ENCODE measurements at regions not wholly inside any gene's neighbourhood (a gene's known extent, or its start where the extent isn't known, plus 50 kb on each side); places are given as distances from the start of the nearest gene placed in this dataset.

GRCh38 chr1:17890815-17891191 lies 135.7 kb downstream of the ACTL8 start:
- no peak overlapping the region for H2BK5ac ChIP-seq (ENCODE audit: low read length)
- no peak overlapping the region for H2BK120ac ChIP-seq (ENCODE audit: low read depth, low read length)
- no CpG with 5 or more reads among the region's 8 CpGs for WGBS, 2 donors (ENCODE audit: extremely low coverage in 2 of 2, insufficient read length in 2 of 2, insufficient replicate concordance in 1 of 2)

GRCh38 chr1:17891205-17892110 lies 136.3 kb downstream of the ACTL8 start:
- no peak overlapping the region for H2BK12ac ChIP-seq (ENCODE audit: low read length)
- no peak overlapping the region for H4K8ac ChIP-seq (ENCODE audit: low read depth, low read length)
- H2BK5ac ChIP-seq (ENCODE audit: low read length): peak overlapping the region; percentile 9
- no peak overlapping the region for H3K4ac ChIP-seq (ENCODE audit: low read length)
- H3K4me3 ChIP-seq (ENCODE audit: low read length in 2 of 2): no peak overlapping the region
- H3K18ac ChIP-seq (ENCODE audit: low read length): peak overlapping the region; percentile 37
- peak overlapping the region; percentile 44 for H4K91ac ChIP-seq (ENCODE audit: low read depth, low read length, poor library complexity)
- no peak overlapping the region for H2AK5ac ChIP-seq (ENCODE audit: low read depth, low read length)
- no peak overlapping the region for H2BK15ac ChIP-seq (ENCODE audit: low read length)
- H3K4me2 ChIP-seq (ENCODE audit: insufficient read depth, low read length, poor library complexity, severe bottlenecking): no peak overlapping the region
- DNase-seq (ENCODE audit: low spot score): no peak
- peaks cover 0 to 3% of the 10 kb centered on the region in 2 donors for H3K9me3 ChIP-seq (replicated peaks in 1 of 2; ENCODE audit: control insufficient read depth in 2 of 2, insufficient read depth in 1 of 2, low read depth in 1 of 2, low read length in 2 of 2)
- no peak overlapping the region for H3K9ac ChIP-seq (ENCODE audit: low read depth, low read length, poor library complexity)
- no peak overlapping the region for H2BK120ac ChIP-seq (ENCODE audit: low read depth, low read length)
- no peak overlapping the region for H3K14ac ChIP-seq (ENCODE audit: low read length)
- no peak overlapping the region for H3K23ac ChIP-seq (ENCODE audit: low read depth, low read length, poor library complexity)
- no peaks in the 10 kb centered on the region for H3K36me3 ChIP-seq (replicated peaks in 1 of 2; ENCODE audit: control insufficient read depth in 2 of 2, insufficient read depth in 2 of 2, low read length in 2 of 2)
- no peak overlapping the region for H3K27ac ChIP-seq (replicated peaks; ENCODE audit: low read length)
- WGBS, 2 donors (ENCODE audit: extremely low coverage in 2 of 2, insufficient read length in 2 of 2, insufficient replicate concordance in 1 of 2): no CpG with 5 or more reads among the region's 9 CpGs
- peaks cover 0 to 8% (median 2%) of the 10 kb centered on the region in 3 experiments for H3K27me3 ChIP-seq (ENCODE audit: control insufficient read depth in 3 of 3, insufficient read depth in 3 of 3, low read depth in 1 of 3, low read length in 3 of 3)
- peaks cover 0 to 2% of the 10 kb centered on the region in 2 donors for H3K4me1 ChIP-seq (ENCODE audit: control insufficient read depth in 2 of 2, insufficient read depth in 1 of 2, low read depth in 1 of 2, low read length in 2 of 2)
- no peaks in the 10 kb centered on the region for H3K79me1 ChIP-seq (ENCODE audit: low read depth, low read length)
- H2AFZ ChIP-seq (ENCODE audit: low read length): no peak overlapping the region

More at GRCh38 chr1:17890815-17891191, 135.7 kb downstream of the ACTL8 start:
- no peak overlapping the region for H3K14ac ChIP-seq (ENCODE audit: low read length)
- no peak overlapping the region for H3K18ac ChIP-seq (ENCODE audit: low read length)
- H3K4me3 ChIP-seq (ENCODE audit: low read length in 2 of 2): peak overlapping the region in 1 of 2 donors; percentile 31
- H3K4me2 ChIP-seq (ENCODE audit: insufficient read depth, low read length, poor library complexity, severe bottlenecking): no peak overlapping the region
- peaks cover 0 to 11% (median under 1%) of the 10 kb centered on the region in 3 experiments for H3K27me3 ChIP-seq (ENCODE audit: control insufficient read depth in 3 of 3, insufficient read depth in 3 of 3, low read depth in 1 of 3, low read length in 3 of 3)
- H2AFZ ChIP-seq (ENCODE audit: low read length): no peak overlapping the region
- H4K91ac ChIP-seq (ENCODE audit: low read depth, low read length, poor library complexity): no peak overlapping the region
- H3K23ac ChIP-seq (ENCODE audit: low read depth, low read length, poor library complexity): no peak overlapping the region
- H2AK5ac ChIP-seq (ENCODE audit: low read depth, low read length): no peak overlapping the region
- no peak overlapping the region for H3K27ac ChIP-seq (replicated peaks; ENCODE audit: low read length)
- peaks cover 0 to 3% of the 10 kb centered on the region in 2 donors for H3K9me3 ChIP-seq (replicated peaks in 1 of 2; ENCODE audit: control insufficient read depth in 2 of 2, insufficient read depth in 1 of 2, low read depth in 1 of 2, low read length in 2 of 2)
- peak overlapping the region; percentile 56 for H3K9ac ChIP-seq (ENCODE audit: low read depth, low read length, poor library complexity)
- no peaks in the 10 kb centered on the region for H3K36me3 ChIP-seq (replicated peaks in 1 of 2; ENCODE audit: control insufficient read depth in 2 of 2, insufficient read depth in 2 of 2, low read length in 2 of 2)
- H2BK12ac ChIP-seq (ENCODE audit: low read length): no peak overlapping the region
- no peak for DNase-seq (ENCODE audit: low spot score)
- no peak overlapping the region for H2BK15ac ChIP-seq (ENCODE audit: low read length)
- peaks cover 0 to 2% of the 10 kb centered on the region in 2 donors for H3K4me1 ChIP-seq (ENCODE audit: control insufficient read depth in 2 of 2, insufficient read depth in 1 of 2, low read depth in 1 of 2, low read length in 2 of 2)
- H3K4ac ChIP-seq (ENCODE audit: low read length): no peak overlapping the region
- H4K8ac ChIP-seq (ENCODE audit: low read depth, low read length): no peak overlapping the region
- H3K79me1 ChIP-seq (ENCODE audit: low read depth, low read length): no peaks in the 10 kb centered on the region

- no CpG with 5 or more reads among the region's 8 CpGs for WGBS, 2 donors (ENCODE audit: extremely low coverage in 2 of 2, insufficient read length in 2 of 2, insufficient replicate concordance in 1 of 2)
- Histone ChIP-seq H2BK5ac (ENCODE audit: low read length) (peak overlapping the region; percentile 9), H3K18ac (ENCODE audit: low read length) (no peak overlapping the region), H3K27me3 (ENCODE audit: control insufficient read depth in 3 of 3, insufficient read depth in 3 of 3, low read depth in 1 of 3, low read length in 3 of 3) (peaks cover 0 to 8% (median 2%) of the 10 kb centered on the region in 3 experiments), H3K4me1 (ENCODE audit: control insufficient read depth in 2 of 2, insufficient read depth in 1 of 2, low read depth in 1 of 2, low read length in 2 of 2) (peaks cover 0 to 2% of the 10 kb centered on the region in 2 donors), H3K4me2 (ENCODE audit: insufficient read depth, low read length, poor library complexity, severe bottlenecking) (no peak overlapping the region), H3K4ac (ENCODE audit: low read length) (no peak overlapping the region), H3K36me3 (replicated peaks in 1 of 2; ENCODE audit: control insufficient read depth in 2 of 2, insufficient read depth in 2 of 2, low read length in 2 of 2) (no peaks in the 10 kb centered on the region), H2BK15ac (ENCODE audit: low read length) (no peak overlapping the region), H4K8ac (ENCODE audit: low read depth, low read length) (no peak overlapping the region), H3K9me3 (replicated peaks in 1 of 2; ENCODE audit: control insufficient read depth in 2 of 2, insufficient read depth in 1 of 2, low read depth in 1 of 2, low read length in 2 of 2) (peaks cover 0 to 3% of the 10 kb centered on the region in 2 donors), H3K27ac (replicated peaks; ENCODE audit: low read length) (no peak overlapping the region), H2AFZ (ENCODE audit: low read length) (no peak overlapping the region), H3K79me1 (ENCODE audit: low read depth, low read length) (no peaks in the 10 kb centered on the region), H4K91ac (ENCODE audit: low read depth, low read length, poor library complexity) (no peak overlapping the region), H2BK12ac (ENCODE audit: low read length) (no peak overlapping the region), H3K9ac (ENCODE audit: low read depth, low read length, poor library complexity) (no peak overlapping the region), H3K23ac (ENCODE audit: low read depth, low read length, poor library complexity) (no peak overlapping the region), H3K4me3 (ENCODE audit: low read length in 2 of 2) (no peak overlapping the region), H2AK5ac (ENCODE audit: low read depth, low read length) (no peak overlapping the region), H2BK120ac (ENCODE audit: low read depth, low read length) (no peak overlapping the region), H3K14ac (ENCODE audit: low read length) (no peak overlapping the region)
- DNase-seq (ENCODE audit: low spot score): no peak
These were observed 137.1 kb downstream of the ACTL8 start for GRCh38 chr1:17892225-17892624.

DNA sequence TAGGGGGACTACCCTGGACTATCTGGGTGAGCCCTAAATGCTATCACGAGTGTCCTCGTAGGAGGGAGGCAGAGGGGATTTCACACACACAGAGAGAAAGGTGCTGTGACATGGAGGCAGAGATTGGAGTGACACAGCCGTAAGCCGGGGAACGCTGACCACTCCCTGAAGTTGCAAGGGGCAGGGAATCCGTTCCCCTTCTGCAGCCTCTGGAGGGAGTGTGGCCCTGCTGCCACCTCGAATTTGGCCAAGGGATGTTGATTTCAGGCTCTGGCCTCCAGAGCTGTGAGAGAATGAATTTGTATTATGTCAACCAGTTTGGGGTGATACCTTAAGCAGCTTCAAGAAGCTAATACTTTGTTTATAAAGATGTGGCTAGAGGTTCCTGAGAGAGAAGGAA lies 137.7 kb downstream of the ACTL8 start:
- no peak overlapping the region for H3K4ac ChIP-seq (ENCODE audit: low read length)
- no CpG with 5 or more reads among the region's 7 CpGs for WGBS, 2 donors (ENCODE audit: extremely low coverage in 2 of 2, insufficient read length in 2 of 2, insufficient replicate concordance in 1 of 2)
- H3K27ac ChIP-seq (replicated peaks; ENCODE audit: low read length): no peak overlapping the region
- H4K8ac ChIP-seq (ENCODE audit: low read depth, low read length): no peak overlapping the region
- DNase-seq (ENCODE audit: low spot score): no peak
- H3K23ac ChIP-seq (ENCODE audit: low read depth, low read length, poor library complexity): no peak overlapping the region
- no peak overlapping the region for H3K14ac ChIP-seq (ENCODE audit: low read length)
- no peaks in the 10 kb centered on the region for H3K36me3 ChIP-seq (replicated peaks in 1 of 2; ENCODE audit: control insufficient read depth in 2 of 2, insufficient read depth in 2 of 2, low read length in 2 of 2)
- peaks cover 0 to 8% (median 2%) of the 10 kb centered on the region in 3 experiments for H3K27me3 ChIP-seq (ENCODE audit: control insufficient read depth in 3 of 3, insufficient read depth in 3 of 3, low read depth in 1 of 3, low read length in 3 of 3)
- no peak overlapping the region for H2BK120ac ChIP-seq (ENCODE audit: low read depth, low read length)
- no peak overlapping the region for H3K4me2 ChIP-seq (ENCODE audit: insufficient read depth, low read length, poor library complexity, severe bottlenecking)
- no peak overlapping the region for H4K91ac ChIP-seq (ENCODE audit: low read depth, low read length, poor library complexity)
- peak overlapping the region in 1 of 2 donors; percentile 9 for H3K4me3 ChIP-seq (ENCODE audit: low read length in 2 of 2)
- no peak overlapping the region for H3K9ac ChIP-seq (ENCODE audit: low read depth, low read length, poor library complexity)
- H2AK5ac ChIP-seq (ENCODE audit: low read depth, low read length): no peak overlapping the region
- H3K79me1 ChIP-seq (ENCODE audit: low read depth, low read length): no peaks in the 10 kb centered on the region
- H2AFZ ChIP-seq (ENCODE audit: low read length): no peak overlapping the region
- no peak overlapping the region for H2BK15ac ChIP-seq (ENCODE audit: low read length)
- no peak overlapping the region for H2BK12ac ChIP-seq (ENCODE audit: low read length)
- peaks cover 0 to 2% of the 10 kb centered on the region in 2 donors for H3K4me1 ChIP-seq (ENCODE audit: control insufficient read depth in 2 of 2, insufficient read depth in 1 of 2, low read depth in 1 of 2, low read length in 2 of 2)
- no peak overlapping the region for H3K18ac ChIP-seq (ENCODE audit: low read length)
- H2BK5ac ChIP-seq (ENCODE audit: low read length): no peak overlapping the region
- H3K9me3 ChIP-seq (replicated peaks in 1 of 2; ENCODE audit: control insufficient read depth in 2 of 2, insufficient read depth in 1 of 2, low read depth in 1 of 2, low read length in 2 of 2): peaks cover 0 to 3% of the 10 kb centered on the region in 2 donors
